Keratinocyte (primary cell): ENCODE measurements at regions not wholly inside any gene's neighbourhood (a gene's known extent, or its start where the extent isn't known, plus 50 kb on each side); places are given as distances from the start of the nearest gene placed in this dataset.

ENCODE experiments used
- DNase-seq: peaks from one replicate; pipeline ENCODE4 v3.0.0-alpha.2; 2011; ENCODE audit warnings: low read depth, missing footprints, low spot score
- FAIRE-seq: peaks from 2 replicates; lab custom pipeline; 2011; peaks lifted over from hg19 to GRCh38; lab: Jason Lieb, UNC
- H2AFZ ChIP-seq: 2 replicates; pipeline ENCODE4 v1.6.0; 2012; ENCODE audit warnings: low read length, control low read depth, inconsistent platforms; ENCODE audit not compliant: control insufficient read depth
- H3K27ac ChIP-seq: 2 replicates; pipeline ENCODE4 v1.5.1; 2011; ENCODE audit warnings: low read length; ENCODE audit not compliant: control insufficient read depth, insufficient read depth
- H3K27me3 ChIP-seq: 3 replicates; pipeline ENCODE4 v1.6.0; 2011; ENCODE audit warnings: low read length; ENCODE audit not compliant: control insufficient read depth, insufficient read depth; ENCODE audit errors: extremely low read depth
- H3K36me3 ChIP-seq, 2 experiments: 2 replicates in 1 of 2; 3 replicates in 1 of 2; pipeline ENCODE4 v1.5.1; 2011; ENCODE audit warnings: low read length in 2 of 2, mild to moderate bottlenecking in 1 of 2; ENCODE audit not compliant: control insufficient read depth in 2 of 2, insufficient read depth in 2 of 2; ENCODE audit errors: extremely low read depth in 1 of 2
- H3K4me1 ChIP-seq: 3 replicates; pipeline ENCODE4 v1.5.1; 2011; ENCODE audit warnings: low read length; ENCODE audit not compliant: control insufficient read depth, insufficient read depth; ENCODE audit errors: extremely low read depth
- H3K4me2 ChIP-seq: 3 replicates; pipeline ENCODE4 v1.6.0; 2011; ENCODE audit warnings: low read depth, low read length; ENCODE audit not compliant: control insufficient read depth, insufficient read depth; ENCODE audit errors: extremely low read depth
- H3K4me3 ChIP-seq, 3 experiments: fragments of 200-600 bp in 1 of 3; sonication (generic) in 1 of 3; 2 replicates in 2 of 3; 3 replicates in 1 of 3; pipeline ENCODE4 v1.5.1; 2011 to 2016; ENCODE audit warnings: low read length in 3 of 3, mild to moderate bottlenecking in 3 of 3, control low read depth in 2 of 3, inconsistent platforms in 1 of 3, low read depth in 1 of 3, mixed read lengths in 1 of 3, mixed run types in 1 of 3, moderate library complexity in 1 of 3; ENCODE audit not compliant: control insufficient read depth in 2 of 3, insufficient read depth in 2 of 3; ENCODE audit errors: extremely low read depth in 1 of 3
- H3K79me2 ChIP-seq: 2 replicates; pipeline ENCODE4 v1.6.0; 2012; ENCODE audit warnings: low read length; ENCODE audit not compliant: control insufficient read depth, insufficient read depth
- H3K9ac ChIP-seq: 3 replicates; pipeline ENCODE4 v1.6.0; 2011; ENCODE audit warnings: low read length; ENCODE audit not compliant: control insufficient read depth, insufficient read depth; ENCODE audit errors: extremely low read depth
- H3K9me1 ChIP-seq: 3 replicates; pipeline ENCODE4 v1.6.0; 2011; ENCODE audit warnings: low read length; ENCODE audit not compliant: control insufficient read depth, insufficient read depth; ENCODE audit errors: extremely low read depth
- H3K9me3 ChIP-seq: 2 replicates; pipeline ENCODE4 v1.5.1; 2012; ENCODE audit warnings: low read depth, low read length; ENCODE audit not compliant: control insufficient read depth
- H4K20me1 ChIP-seq: 3 replicates; pipeline ENCODE4 v1.6.0; 2011; ENCODE audit warnings: low read length; ENCODE audit not compliant: control insufficient read depth, insufficient read depth; ENCODE audit errors: extremely low read depth
- EZH2 ChIP-seq: IDR thresholded peaks from one replicate; pipeline ENCODE4 v1.6.1; 2012; ENCODE audit warnings: inconsistent platforms, mild to moderate bottlenecking, low read length, moderate library complexity
- dilution Hi-C: fragments of 300-500 bp; cut with MboI; formaldehyde crosslinking; loops from one replicate; pipeline ENCODE4 v1.7.0; 2020; ENCODE audit warnings: low sequenced_read_pairs; ENCODE audit not compliant: extremely low pct_ligation_motif_present
- TF ChIP-seq, protein P1 (sequence below), 3 experiments: IDR thresholded peaks in 1 of 3; conservative IDR thresholded peaks in 1 of 3; optimal IDR thresholded peaks in 1 of 3; 2 replicates in 2 of 3; 3 replicates in 1 of 3; pipeline versions ENCODE3 to v1.5.1; 2011; ENCODE audit warnings: low read length in 3 of 3, mild to moderate bottlenecking in 3 of 3, moderate library complexity in 2 of 3, control low read depth in 1 of 3, inconsistent platforms in 1 of 3; ENCODE audit not compliant: insufficient read depth in 2 of 3; ENCODE audit errors: extremely low read depth in 1 of 3

DNA sequence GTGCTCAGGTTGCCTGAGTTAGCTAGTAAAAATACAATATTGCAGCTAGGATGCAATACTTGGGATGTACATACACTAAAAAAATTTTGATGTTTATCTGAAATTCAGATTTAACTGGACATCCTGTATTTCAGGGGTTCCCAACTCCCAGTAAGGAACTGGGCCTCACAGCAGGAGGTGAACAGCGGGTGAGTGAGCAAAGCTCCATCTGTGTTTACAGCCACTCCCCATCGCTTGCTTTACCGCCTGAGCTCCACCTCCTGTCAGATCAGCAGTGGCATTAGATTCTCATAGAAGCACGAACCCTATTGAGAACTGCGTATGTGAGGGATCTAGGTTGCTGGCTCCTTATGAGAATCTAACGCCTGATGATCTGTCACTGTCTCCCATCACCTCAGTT is 285.1 kb upstream of the PROK2 start:
- Histone ChIP-seq H3K79me2 (no peaks in the 10 kb centered on the region), H4K20me1 (no peaks in the 10 kb centered on the region), H3K27ac (no peak overlapping the region), H3K9ac (no peak overlapping the region), H3K4me2 (no peak overlapping the region), H3K9me1 (no peaks in the 10 kb centered on the region), H3K27me3 (peaks cover 3% of the 10 kb centered on the region), H3K4me1 (no peaks in the 10 kb centered on the region), H3K4me3 (no peak overlapping the region), H3K36me3 (no peaks in the 10 kb centered on the region), H3K9me3 (no peaks in the 10 kb centered on the region), H2AFZ (no peak overlapping the region)
- TF ChIP-seq, protein P1, sequence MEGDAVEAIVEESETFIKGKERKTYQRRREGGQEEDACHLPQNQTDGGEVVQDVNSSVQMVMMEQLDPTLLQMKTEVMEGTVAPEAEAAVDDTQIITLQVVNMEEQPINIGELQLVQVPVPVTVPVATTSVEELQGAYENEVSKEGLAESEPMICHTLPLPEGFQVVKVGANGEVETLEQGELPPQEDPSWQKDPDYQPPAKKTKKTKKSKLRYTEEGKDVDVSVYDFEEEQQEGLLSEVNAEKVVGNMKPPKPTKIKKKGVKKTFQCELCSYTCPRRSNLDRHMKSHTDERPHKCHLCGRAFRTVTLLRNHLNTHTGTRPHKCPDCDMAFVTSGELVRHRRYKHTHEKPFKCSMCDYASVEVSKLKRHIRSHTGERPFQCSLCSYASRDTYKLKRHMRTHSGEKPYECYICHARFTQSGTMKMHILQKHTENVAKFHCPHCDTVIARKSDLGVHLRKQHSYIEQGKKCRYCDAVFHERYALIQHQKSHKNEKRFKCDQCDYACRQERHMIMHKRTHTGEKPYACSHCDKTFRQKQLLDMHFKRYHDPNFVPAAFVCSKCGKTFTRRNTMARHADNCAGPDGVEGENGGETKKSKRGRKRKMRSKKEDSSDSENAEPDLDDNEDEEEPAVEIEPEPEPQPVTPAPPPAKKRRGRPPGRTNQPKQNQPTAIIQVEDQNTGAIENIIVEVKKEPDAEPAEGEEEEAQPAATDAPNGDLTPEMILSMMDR (optimal IDR thresholded peaks at IDR 0.05 in 1 of 3, IDR thresholded peaks at IDR 0.05 in 1 of 3, conservative IDR thresholded peaks at IDR 0.05 in 1 of 3; ENCODE audit: extremely low read depth in 1 of 3, insufficient read depth in 2 of 3, low read length in 3 of 3): no peak
- no peak for TF ChIP-seq EZH2
- dilution Hi-C loops: no loop called here
- DNase-seq: no peak
- FAIRE-seq: no peak

GRCh38 chr3:72069543-72069942 is 284.6 kb upstream of the PROK2 start:
- no peak for FAIRE-seq
- Histone ChIP-seq H3K36me3 (no peaks in the 10 kb centered on the region), H3K9me1 (no peaks in the 10 kb centered on the region), H4K20me1 (no peaks in the 10 kb centered on the region), H3K27me3 (peaks cover 3% of the 10 kb centered on the region), H2AFZ (no peak overlapping the region), H3K4me3 (no peak overlapping the region), H3K9me3 (no peaks in the 10 kb centered on the region), H3K4me2 (no peak overlapping the region), H3K4me1 (no peaks in the 10 kb centered on the region), H3K79me2 (no peaks in the 10 kb centered on the region), H3K27ac (no peak overlapping the region), H3K9ac (no peak overlapping the region)
- TF ChIP-seq, protein P1 (optimal IDR thresholded peaks at IDR 0.05 in 1 of 3, IDR thresholded peaks at IDR 0.05 in 1 of 3, conservative IDR thresholded peaks at IDR 0.05 in 1 of 3; ENCODE audit: extremely low read depth in 1 of 3, insufficient read depth in 2 of 3, low read length in 3 of 3): no peak
- no peak for TF ChIP-seq EZH2
- DNase-seq: no peak
- dilution Hi-C loops: no loop called here
